A549 (cell line): ENCODE measurements at regions not wholly inside any gene's neighbourhood (a gene's known extent, or its start where the extent isn't known, plus 50 kb on each side); places are given as distances from the start of the nearest gene placed in this dataset.
A peak's percentile ranks its signal among the peaks of the same experiment; 100 is the strongest.

Experiments used
- ATAC-seq, 2 experiments: fragments of 200-7000 bp in 1 of 2; fragments of >200 bp in 1 of 2; cut with Nextera tagmentation in 1 of 2; cut with Tn5 transposase in 1 of 2; 3 replicates each; pipeline versions ENCODE4 v1.8.0 to v1.9.1; 2018 to 2020; ENCODE audit warnings: mild to moderate bottlenecking in 1 of 2, moderate library complexity in 1 of 2
- CTCF ChIA-PET: fragments of 300-600 bp; sonication (Branson Sonifier 250); formaldehyde crosslinking; extraction: SDS; loops from one replicate; lab custom pipeline; 2021; ENCODE audit warnings: antibody characterized with exemption, inconsistent platforms; lab: Yijun Ruan, JAX
- POLR2A ChIA-PET: fragments of 350-600 bp; formaldehyde crosslinking; extraction: SDS; loops from one replicate; lab custom pipeline; 2021; ENCODE audit warnings: antibody characterized with exemption, inconsistent platforms; lab: Yijun Ruan, JAX
- DNase-seq, 2 experiments: peaks; one replicate each; pipeline versions ENCODE4 v3.0.0 to v3.0.0-alpha.2; 2011 to 2016; ENCODE audit warnings: low read depth in 1 of 2, low spot score in 1 of 2
- FAIRE-seq: peaks from 2 replicates; lab custom pipeline; 2011; peaks lifted over from hg19 to GRCh38; lab: Jason Lieb, UNC
- H3K27ac ChIP-seq, 2 experiments: fragments of >200 bp; sonication (Bioruptor Twin); formaldehyde crosslinking; 3 replicates each; pipeline ENCODE4 v1.5.1; 2016 to 2017
- H3K4me1 ChIP-seq: fragments of >200 bp; sonication (Bioruptor Twin); formaldehyde crosslinking; 3 replicates; pipeline ENCODE4 v1.6.1; 2016
- H3K4me2 ChIP-seq: fragments of >200 bp; sonication (Bioruptor Twin); formaldehyde crosslinking; 3 replicates; pipeline ENCODE4 v1.6.1; 2016
- H3K4me3 ChIP-seq: fragments of >200 bp; sonication (Bioruptor Twin); formaldehyde crosslinking; 3 replicates; pipeline ENCODE4 v1.5.1; 2016
- H3K9me3 ChIP-seq: fragments of >200 bp; sonication (Bioruptor Twin); formaldehyde crosslinking; 3 replicates; pipeline ENCODE4 v1.6.1; 2016
- CEBPB ChIP-seq, 2 experiments: fragments of >200 bp in 1 of 2; sonication (Bioruptor Twin) in 1 of 2; formaldehyde crosslinking in 1 of 2; IDR thresholded peaks; 2 replicates each; pipeline ENCODE4 v1.6.1; 2012 to 2016
- EHF ChIP-seq: fragments of 250-450 bp; sonication (Bioruptor Pico); IDR thresholded peaks from 2 replicates; pipeline ENCODE4 v1.5.0; 2020; ENCODE audit warnings: mild to moderate bottlenecking
- ESRRA ChIP-seq: fragments of 150-350 bp; IDR thresholded peaks from 2 replicates; pipeline ENCODE4 v1.6.1; 2014; ENCODE audit warnings: mild to moderate bottlenecking, low read length, borderline replicate concordance
- GATA3 ChIP-seq: IDR thresholded peaks from 2 replicates; pipeline ENCODE4 v1.6.1; 2012; ENCODE audit warnings: borderline replicate concordance
- JUNB ChIP-seq: fragments of >200 bp; sonication (Bioruptor Twin); formaldehyde crosslinking; IDR thresholded peaks from 2 replicates; pipeline ENCODE4 v1.6.1; 2016
- KDM5A ChIP-seq: fragments of 200-600 bp; sonication (generic); IDR thresholded peaks from 2 replicates; pipeline ENCODE4 v1.6.1; 2016; ENCODE audit warnings: antibody characterized with exemption, mild to moderate bottlenecking
- MAFK ChIP-seq: fragments of 450-650 bp; IDR thresholded peaks from 2 replicates; pipeline ENCODE4 v1.6.1; 2014; ENCODE audit not compliant: partially characterized antibody
- NFE2L2 ChIP-seq: fragments of 150-350 bp; conservative IDR thresholded peaks from 2 replicates; pipeline ENCODE4 v1.6.1; 2014; ENCODE audit warnings: low read length
- NPAS2 ChIP-seq: fragments of 250-450 bp; sonication (Bioruptor Pico); IDR thresholded peaks from 2 replicates; pipeline ENCODE4 v1.8.0; 2022; ENCODE audit warnings: mild to moderate bottlenecking, moderate library complexity, borderline replicate concordance
- POLR2A ChIP-seq: IDR thresholded peaks from 2 replicates; pipeline ENCODE4 v1.6.1; 2012; ENCODE audit warnings: mild to moderate bottlenecking, low read length
- RAD21 ChIP-seq, 2 experiments: fragments of >200 bp in 1 of 2; sonication (Bioruptor Twin) in 1 of 2; formaldehyde crosslinking in 1 of 2; IDR thresholded peaks in 1 of 2; conservative IDR thresholded peaks in 1 of 2; 2 replicates in 1 of 2; 3 replicates in 1 of 2; pipeline ENCODE4 v1.6.1; 2012 to 2018; ENCODE audit warnings: inconsistent platforms in 1 of 2
- RFX5 ChIP-seq: fragments of 450-650 bp; IDR thresholded peaks from 2 replicates; pipeline ENCODE4 v1.7.1; 2014; ENCODE audit warnings: antibody characterized with exemption, mild to moderate bottlenecking, moderate library complexity
- SMC3 ChIP-seq: fragments of >200 bp; sonication (Bioruptor Twin); formaldehyde crosslinking; IDR thresholded peaks from 3 replicates; pipeline ENCODE4 v1.6.1; 2018; ENCODE audit warnings: inconsistent platforms
- ZC3H11A ChIP-seq: fragments of 450-650 bp; IDR thresholded peaks from 2 replicates; pipeline ENCODE4 v1.6.1; 2014; ENCODE audit warnings: antibody characterized with exemption, mild to moderate bottlenecking
- WGBS: methylation state at CpG from one replicate; pipeline ENCODE4 v1.1.6; 2017; ENCODE audit errors: missing lambda C conversion rate; 5-methylcytosine and 5-hydroxymethylcytosine counted together
- TF ChIP-seq, protein P1 (sequence below): fragments of 450-650 bp; IDR thresholded peaks from 2 replicates; pipeline ENCODE4 v1.6.1; 2014; ENCODE audit warnings: antibody characterized with exemption
- TF ChIP-seq, protein P2 (sequence below): fragments of 250-450 bp; sonication (Bioruptor Pico); IDR thresholded peaks from 2 replicates; pipeline ENCODE4 v1.5.0; 2020; ENCODE audit warnings: low read depth, mild to moderate bottlenecking, moderate library complexity
- TF ChIP-seq, protein P3 (sequence below): fragments of 200-600 bp; sonication (generic); IDR thresholded peaks from 2 replicates; pipeline ENCODE4 v1.6.1; 2016; ENCODE audit warnings: antibody characterized with exemption, mild to moderate bottlenecking, moderate library complexity
- TF ChIP-seq, protein P4 (sequence below): IDR thresholded peaks from 2 replicates; pipeline ENCODE4 v1.6.1; 2012
- TF ChIP-seq, protein P5 (sequence below): fragments of 150-350 bp; IDR thresholded peaks from 2 replicates; pipeline ENCODE4 v1.6.1; 2014; ENCODE audit warnings: low read depth, mild to moderate bottlenecking, low read length

DNA sequence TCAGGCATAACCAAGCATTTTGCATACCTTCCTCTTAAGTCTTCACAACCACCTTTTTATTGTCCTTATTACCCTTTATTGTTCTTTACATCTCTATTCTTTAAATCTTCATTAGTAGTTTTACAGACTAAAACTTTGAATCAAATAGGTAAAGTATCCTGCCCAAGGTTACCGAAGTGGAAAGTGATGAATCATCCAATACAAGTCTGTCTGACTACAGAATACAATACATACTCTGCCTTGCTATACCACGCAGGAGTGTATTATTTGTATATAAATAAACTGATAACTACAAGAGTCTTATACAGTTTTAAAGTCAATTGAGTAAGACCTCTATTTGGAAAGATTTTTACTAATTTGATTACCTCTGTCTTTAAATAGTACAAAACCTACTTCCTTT, 196.0 kb downstream of the ZEB2 start:
- ChIA-PET POLR2A (no interaction called here), CTCF (no interaction called here)
- Histone ChIP-seq H3K9me3 (no peaks in the 10 kb centered on the region), H3K4me3 (no peak overlapping the region), H3K4me2 (no peak overlapping the region), H3K4me1 (peaks cover 12% of the 10 kb centered on the region; the same call in 2 of the 3 replicates), H3K27ac (no peak overlapping the region)
- TF ChIP-seq CEBPB (IDR thresholded peaks at IDR 0.05) (no peak), RFX5 (no peak)
- TF ChIP-seq, protein P1, sequence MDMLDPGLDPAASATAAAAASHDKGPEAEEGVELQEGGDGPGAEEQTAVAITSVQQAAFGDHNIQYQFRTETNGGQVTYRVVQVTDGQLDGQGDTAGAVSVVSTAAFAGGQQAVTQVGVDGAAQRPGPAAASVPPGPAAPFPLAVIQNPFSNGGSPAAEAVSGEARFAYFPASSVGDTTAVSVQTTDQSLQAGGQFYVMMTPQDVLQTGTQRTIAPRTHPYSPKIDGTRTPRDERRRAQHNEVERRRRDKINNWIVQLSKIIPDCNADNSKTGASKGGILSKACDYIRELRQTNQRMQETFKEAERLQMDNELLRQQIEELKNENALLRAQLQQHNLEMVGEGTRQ = no peak
- TF ChIP-seq, protein P2, sequence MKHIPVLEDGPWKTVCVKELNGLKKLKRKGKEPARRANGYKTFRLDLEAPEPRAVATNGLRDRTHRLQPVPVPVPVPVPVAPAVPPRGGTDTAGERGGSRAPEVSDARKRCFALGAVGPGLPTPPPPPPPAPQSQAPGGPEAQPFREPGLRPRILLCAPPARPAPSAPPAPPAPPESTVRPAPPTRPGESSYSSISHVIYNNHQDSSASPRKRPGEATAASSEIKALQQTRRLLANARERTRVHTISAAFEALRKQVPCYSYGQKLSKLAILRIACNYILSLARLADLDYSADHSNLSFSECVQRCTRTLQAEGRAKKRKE (CRISPR knock-in tag) = no peak
- DNase-seq = no peak
- no peak for FAIRE-seq
- ATAC-seq = no peak
- whole genome bisulfite sequencing = 94% methylated on average over 2 of the region's 2 CpGs

- ChIA-PET POLR2A (no interaction called here), CTCF (interaction anchor here (1.8 kb wide), 1 partner anchor 9 kb away, joined by 6 read pairs; a partner anchor contains a TSS)
- H3K27ac ChIP-seq = no peak overlapping the region
- no peak overlapping the region for H3K4me2 ChIP-seq
- no peak for ATAC-seq
- DNase-seq = no peak
- TF ChIP-seq ESRRA = no peak
- TF ChIP-seq, all 56 proteins: peak for 0
- 80% methylated on average over 2 of the region's 2 CpGs for WGBS
- Histone ChIP-seq H3K4me3 (no peak overlapping the region), H3K4me1 (peaks cover 12% of the 10 kb centered on the region; the same call in 2 of the 3 replicates), H3K9me3 (no peaks in the 10 kb centered on the region)
- FAIRE-seq = no peak
Observed at GRCh38 chr2:144322379-144322778, 197.5 kb downstream of the ZEB2 start.

DNA sequence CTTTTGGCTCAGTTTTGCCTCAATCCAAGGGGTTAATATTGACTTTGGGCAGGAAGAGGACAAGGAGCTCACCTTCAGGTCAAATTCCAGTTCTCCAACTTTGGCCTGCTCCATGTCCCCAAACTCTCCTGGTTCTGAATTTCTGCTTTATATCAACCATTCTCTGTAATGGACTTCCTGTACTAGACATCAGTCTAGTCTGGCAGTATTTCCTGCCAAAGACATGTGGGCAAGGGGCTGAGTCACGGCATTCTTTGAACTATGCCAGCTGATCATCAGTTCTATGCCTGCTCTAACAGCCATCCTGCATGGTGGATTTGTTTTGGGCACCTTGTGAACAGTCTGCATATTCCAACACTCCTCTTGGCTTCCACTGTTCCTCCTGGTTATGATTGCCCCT, 199.4 kb downstream of the ZEB2 start:
- Histone ChIP-seq H3K4me1 (peaks cover 11% of the 10 kb centered on the region; the same call in 2 of the 3 replicates), H3K9me3 (no peaks in the 10 kb centered on the region), H3K4me2 (no peak overlapping the region), H3K27ac (no peak overlapping the region)
- no peak for FAIRE-seq
- DNase-seq = no peak
- 50% methylated on average over 1 of the region's 1 CpG for WGBS
- peak in 1 of 2 experiments; percentile 46; a peak in 1 of 6 replicates for ATAC-seq
- CTCF ChIA-PET = no interaction called here
- TF ChIP-seq ESRRA (no peak), JUNB (no peak), RAD21 (conservative IDR thresholded peaks at IDR 0.05 in 1 of 2, IDR thresholded peaks at IDR 0.05 in 1 of 2) (no peak), POLR2A (no peak), EHF (no peak)
- TF ChIP-seq, all 56 proteins: peak for 0
- POLR2A ChIA-PET = no interaction called here
- H3K4me3 ChIP-seq = no peak overlapping the region

DNA sequence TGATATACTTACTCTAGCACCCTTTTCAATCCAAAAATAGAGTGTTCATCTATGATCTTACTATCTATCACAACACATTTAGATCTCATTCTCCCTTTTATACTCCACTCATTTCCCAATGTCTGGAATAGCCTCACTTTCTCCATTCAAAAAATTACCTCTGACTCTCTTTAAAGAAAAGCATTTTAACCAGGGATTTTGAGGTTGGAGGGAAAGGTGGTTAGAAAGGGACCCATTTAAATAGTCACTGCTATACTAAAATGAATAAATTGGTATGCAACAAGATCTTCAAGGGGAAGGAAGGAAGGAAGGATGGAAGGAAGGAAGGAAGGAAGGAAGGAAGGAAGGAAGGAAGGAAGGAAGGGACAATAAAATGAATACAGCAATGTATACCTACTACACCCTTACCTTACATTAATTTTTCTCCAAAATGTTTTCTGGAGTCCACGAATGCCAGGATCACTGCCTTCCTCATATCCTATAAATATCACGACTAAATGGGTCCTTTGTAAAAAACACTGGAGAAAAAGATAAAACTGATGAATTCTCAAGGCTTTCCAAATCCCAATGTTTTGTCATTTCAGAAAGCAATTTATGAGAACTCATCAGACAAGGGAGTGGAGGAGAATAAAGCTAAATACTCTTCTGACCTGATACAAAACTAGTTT, 202.7 kb downstream of the ZEB2 start:
- FAIRE-seq = no peak
- no peak overlapping the region for H3K27ac ChIP-seq
- peaks cover 3% of the 10 kb centered on the region; the same call in 1 of the 3 replicates for H3K9me3 ChIP-seq
- H3K4me3 ChIP-seq = no peak overlapping the region
- 65% methylated on average over 2 of the region's 2 CpGs for WGBS
- H3K4me1 ChIP-seq = no peaks in the 10 kb centered on the region
- TF ChIP-seq, protein P2 (CRISPR knock-in tag) = no peak
- TF ChIP-seq NPAS2 (CRISPR knock-in tag) = no peak
- TF ChIP-seq, protein P3, sequence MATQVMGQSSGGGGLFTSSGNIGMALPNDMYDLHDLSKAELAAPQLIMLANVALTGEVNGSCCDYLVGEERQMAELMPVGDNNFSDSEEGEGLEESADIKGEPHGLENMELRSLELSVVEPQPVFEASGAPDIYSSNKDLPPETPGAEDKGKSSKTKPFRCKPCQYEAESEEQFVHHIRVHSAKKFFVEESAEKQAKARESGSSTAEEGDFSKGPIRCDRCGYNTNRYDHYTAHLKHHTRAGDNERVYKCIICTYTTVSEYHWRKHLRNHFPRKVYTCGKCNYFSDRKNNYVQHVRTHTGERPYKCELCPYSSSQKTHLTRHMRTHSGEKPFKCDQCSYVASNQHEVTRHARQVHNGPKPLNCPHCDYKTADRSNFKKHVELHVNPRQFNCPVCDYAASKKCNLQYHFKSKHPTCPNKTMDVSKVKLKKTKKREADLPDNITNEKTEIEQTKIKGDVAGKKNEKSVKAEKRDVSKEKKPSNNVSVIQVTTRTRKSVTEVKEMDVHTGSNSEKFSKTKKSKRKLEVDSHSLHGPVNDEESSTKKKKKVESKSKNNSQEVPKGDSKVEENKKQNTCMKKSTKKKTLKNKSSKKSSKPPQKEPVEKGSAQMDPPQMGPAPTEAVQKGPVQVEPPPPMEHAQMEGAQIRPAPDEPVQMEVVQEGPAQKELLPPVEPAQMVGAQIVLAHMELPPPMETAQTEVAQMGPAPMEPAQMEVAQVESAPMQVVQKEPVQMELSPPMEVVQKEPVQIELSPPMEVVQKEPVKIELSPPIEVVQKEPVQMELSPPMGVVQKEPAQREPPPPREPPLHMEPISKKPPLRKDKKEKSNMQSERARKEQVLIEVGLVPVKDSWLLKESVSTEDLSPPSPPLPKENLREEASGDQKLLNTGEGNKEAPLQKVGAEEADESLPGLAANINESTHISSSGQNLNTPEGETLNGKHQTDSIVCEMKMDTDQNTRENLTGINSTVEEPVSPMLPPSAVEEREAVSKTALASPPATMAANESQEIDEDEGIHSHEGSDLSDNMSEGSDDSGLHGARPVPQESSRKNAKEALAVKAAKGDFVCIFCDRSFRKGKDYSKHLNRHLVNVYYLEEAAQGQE = no peak
- no peak for TF ChIP-seq MAFK
- TF ChIP-seq CEBPB (IDR thresholded peaks at IDR 0.05) = no peak
- no peak for TF ChIP-seq GATA3
- no peak for TF ChIP-seq SMC3
- TF ChIP-seq, protein P4, sequence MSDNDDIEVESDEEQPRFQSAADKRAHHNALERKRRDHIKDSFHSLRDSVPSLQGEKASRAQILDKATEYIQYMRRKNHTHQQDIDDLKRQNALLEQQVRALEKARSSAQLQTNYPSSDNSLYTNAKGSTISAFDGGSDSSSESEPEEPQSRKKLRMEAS = no peak
- TF ChIP-seq NFE2L2 = no peak
- no peak for TF ChIP-seq ZC3H11A
- TF ChIP-seq KDM5A = no peak
- TF ChIP-seq, protein P5, sequence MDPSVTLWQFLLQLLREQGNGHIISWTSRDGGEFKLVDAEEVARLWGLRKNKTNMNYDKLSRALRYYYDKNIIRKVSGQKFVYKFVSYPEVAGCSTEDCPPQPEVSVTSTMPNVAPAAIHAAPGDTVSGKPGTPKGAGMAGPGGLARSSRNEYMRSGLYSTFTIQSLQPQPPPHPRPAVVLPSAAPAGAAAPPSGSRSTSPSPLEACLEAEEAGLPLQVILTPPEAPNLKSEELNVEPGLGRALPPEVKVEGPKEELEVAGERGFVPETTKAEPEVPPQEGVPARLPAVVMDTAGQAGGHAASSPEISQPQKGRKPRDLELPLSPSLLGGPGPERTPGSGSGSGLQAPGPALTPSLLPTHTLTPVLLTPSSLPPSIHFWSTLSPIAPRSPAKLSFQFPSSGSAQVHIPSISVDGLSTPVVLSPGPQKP = no peak
- ChIA-PET POLR2A (interaction anchor here (1.3 kb wide), 1 partner anchor 15 kb away, joined by 5 read pairs; a partner anchor contains a TSS), CTCF (interaction anchor here (1.0 kb wide), 1 partner anchor 25 kb away, joined by 4 read pairs; no protein-coding TSS in a partner anchor)
- ATAC-seq = no peak
- DNase-seq = no peak
- H3K4me2 ChIP-seq = no peak overlapping the region
